ENCODE measurements at regions not wholly inside any gene's neighbourhood (a gene's known extent, or its start where the extent isn't known, plus 50 kb on each side); places are given as distances from the start of the nearest gene placed in this dataset.
A peak's percentile ranks its signal among the peaks of the same experiment; 100 is the strongest.

GRCh38 chr18:76647322-76647721 lies 152.3 kb upstream of the ZNF516 start:
- DNase-seq (ENCODE audit: low read depth in 4 of 4, low spot score in 3 of 4): no peak

- no peak for DNase-seq (ENCODE audit: low read depth in 4 of 4, low spot score in 3 of 4)
These were observed 149.5 kb upstream of the ZNF516 start for GRCh38 chr18:76644580-76644979.

DNA sequence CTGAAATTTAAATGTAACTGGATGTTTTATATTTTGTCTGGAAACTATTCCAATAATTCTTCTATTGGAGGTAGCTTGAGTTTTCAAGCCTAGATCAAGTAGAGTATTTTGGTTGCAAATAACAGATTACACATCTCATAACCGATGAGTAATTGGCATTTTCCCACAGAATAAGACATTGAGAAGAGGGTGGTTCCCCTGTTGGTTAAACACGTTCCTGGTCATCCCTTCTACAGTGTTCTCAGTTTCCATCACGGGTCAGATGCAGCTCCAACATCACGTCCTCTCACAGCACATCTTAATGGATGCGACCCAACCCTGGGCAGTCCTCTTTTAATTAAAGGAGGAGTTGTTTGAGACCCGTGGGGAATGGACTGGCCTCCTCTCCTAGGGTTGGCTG lies 149.0 kb upstream of the ZNF516 start:
- DNase-seq (ENCODE audit: low read depth in 4 of 4, low spot score in 3 of 4): no peak

DNA sequence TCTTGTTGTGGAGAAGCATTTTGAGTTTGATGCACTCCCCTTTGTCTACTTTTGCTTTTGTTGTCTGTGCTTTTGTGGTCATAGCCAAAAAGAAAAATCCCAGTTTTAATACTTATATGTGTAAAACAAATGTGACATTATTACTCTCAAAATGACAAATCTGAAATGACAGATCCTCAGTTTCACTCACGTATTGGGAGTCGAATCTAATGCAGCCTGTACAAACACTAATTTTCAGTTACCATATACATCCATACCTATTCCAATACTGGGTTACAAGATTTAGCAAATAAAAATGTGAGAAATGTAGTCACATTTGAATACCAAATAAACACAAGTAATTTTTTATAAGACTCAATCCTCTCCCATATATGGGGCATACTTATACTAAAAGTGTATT lies 148.2 kb upstream of the ZNF516 start:
- no peak for DNase-seq (ENCODE audit: low read depth in 4 of 4, low spot score in 3 of 4)

- DNase-seq (ENCODE audit: low read depth in 4 of 4, low spot score in 3 of 4): no peak
These were observed 145.4 kb upstream of the ZNF516 start for GRCh38 chr18:76640438-76640837.

- DNase-seq (ENCODE audit: low read depth in 4 of 4, low spot score in 3 of 4): no peak
These were observed 139.5 kb upstream of the ZNF516 start for GRCh38 chr18:76634564-76634963.

DNA sequence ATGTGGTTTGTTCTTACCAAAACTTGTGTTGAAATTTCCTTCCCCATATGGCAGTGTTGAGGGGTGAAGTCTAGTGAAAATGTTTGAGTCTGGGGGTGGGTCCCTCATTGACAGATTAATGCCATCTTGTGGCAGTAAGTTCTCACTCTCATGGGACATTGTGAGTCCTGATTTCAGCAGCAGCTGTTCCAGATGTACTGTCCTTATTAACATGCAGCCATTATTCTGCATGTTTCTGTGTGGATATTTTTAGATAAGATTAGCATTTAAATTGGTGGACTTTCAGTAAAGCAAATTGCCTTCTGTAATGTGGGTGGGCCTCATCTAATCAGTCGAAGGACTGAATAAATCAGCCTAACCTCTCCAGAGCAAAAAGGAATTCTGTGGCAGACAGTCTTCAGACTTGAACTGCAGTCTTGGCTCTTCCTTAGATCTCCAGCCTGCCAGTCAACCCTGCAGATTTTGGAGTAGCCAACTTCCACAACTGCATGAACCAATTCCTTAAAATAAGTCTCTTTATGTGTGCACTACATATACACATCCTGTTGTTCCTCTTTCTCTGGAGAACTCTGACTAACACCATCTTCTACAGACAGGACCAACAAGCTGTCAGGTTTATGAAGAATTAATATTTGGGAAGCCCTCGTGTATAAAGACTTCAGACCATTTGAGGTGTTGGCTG lies 138.7 kb upstream of the ZNF516 start:
- no peak for DNase-seq (ENCODE audit: low read depth in 4 of 4, low spot score in 3 of 4)

DNA sequence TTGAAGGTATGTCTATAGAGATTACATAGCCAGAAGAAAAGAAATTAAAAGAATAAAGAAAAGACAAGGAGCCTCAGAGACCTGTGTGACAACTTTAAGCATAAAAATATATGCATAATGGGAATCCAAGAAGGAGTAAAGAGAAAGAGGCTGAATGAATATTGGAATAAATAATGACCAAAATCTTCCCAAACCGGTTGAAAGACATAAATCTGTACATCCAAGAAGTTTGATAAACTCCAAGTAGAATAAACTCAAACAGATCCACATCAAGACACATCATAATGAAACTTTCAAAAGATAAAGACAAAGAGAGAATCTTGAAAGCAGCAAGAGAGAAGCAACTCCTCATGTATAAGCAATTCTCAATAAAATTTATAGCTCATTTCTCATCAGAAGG lies 132.4 kb upstream of the ZNF516 start:
- DNase-seq (ENCODE audit: low read depth in 4 of 4, low spot score in 3 of 4): no peak

GRCh38 chr18:76626991-76627390 lies 131.9 kb upstream of the ZNF516 start:
- no peak for DNase-seq (ENCODE audit: low read depth in 4 of 4, low spot score in 3 of 4)

DNA sequence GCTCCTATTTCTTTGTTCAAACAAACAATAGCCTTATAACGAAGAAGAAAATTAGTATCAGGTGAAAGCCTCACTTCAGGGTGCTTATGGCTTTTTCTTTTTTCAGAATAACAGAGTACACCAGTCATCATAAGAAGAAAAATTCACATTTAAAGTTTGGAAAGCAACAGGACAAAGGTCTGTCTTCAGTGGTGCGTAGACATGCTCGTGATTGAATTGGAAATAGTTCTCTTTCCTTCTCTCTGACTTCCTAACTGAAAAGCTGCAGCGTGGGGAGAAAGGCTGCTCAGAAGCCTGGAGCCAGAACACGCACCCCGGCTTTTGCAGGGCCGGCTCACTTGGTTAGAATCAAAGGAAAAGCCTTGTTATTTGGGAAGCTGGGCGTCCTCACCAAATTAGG lies 127.6 kb upstream of the ZNF516 start:
- DNase-seq (ENCODE audit: low read depth in 4 of 4, low spot score in 3 of 4): no peak

DNA sequence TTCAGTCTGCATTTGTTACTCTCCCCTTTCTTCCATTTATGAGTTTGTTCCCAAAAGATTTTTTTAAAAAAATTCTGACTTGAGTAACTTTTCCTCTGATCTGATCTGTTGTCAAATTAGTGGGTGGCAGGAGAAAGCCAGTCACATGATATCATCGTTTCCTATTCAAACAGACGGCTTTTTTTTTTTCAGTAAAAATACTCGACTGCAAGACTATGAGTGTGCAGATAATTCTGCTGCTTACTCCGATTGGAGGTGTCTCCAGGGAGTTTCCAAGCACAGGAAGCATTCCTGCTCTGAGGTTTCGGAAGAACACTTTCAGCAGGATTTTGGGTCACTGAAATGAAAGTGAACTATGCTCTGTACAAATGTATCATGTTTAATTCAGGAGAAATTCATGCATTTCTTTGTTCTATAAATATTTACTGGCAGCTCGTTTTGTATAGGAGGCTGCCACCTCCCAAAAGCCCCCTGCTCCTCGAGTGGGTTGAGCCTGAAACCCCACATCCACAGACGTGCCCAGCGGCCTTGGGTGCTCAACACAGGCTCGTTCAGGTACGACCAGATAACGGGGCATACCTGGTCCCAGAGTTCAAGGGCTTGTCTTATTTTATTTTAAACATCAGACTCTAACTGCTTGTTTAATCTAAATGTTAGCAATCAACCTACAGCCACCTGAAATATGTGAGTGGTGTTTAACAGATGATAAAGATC lies 126.9 kb upstream of the ZNF516 start:
- no peak for DNase-seq (ENCODE audit: low read depth in 4 of 4, low spot score in 3 of 4)

GRCh38 chr18:76621226-76621625 lies 126.2 kb upstream of the ZNF516 start:
- peak in 1 of 4 donors; percentile 41 for DNase-seq (ENCODE audit: low read depth in 4 of 4, low spot score in 3 of 4)

- DNase-seq (ENCODE audit: low read depth in 4 of 4, low spot score in 3 of 4): peak in 1 of 4 donors; percentile 69
These were observed 125.5 kb upstream of the ZNF516 start for GRCh38 chr18:76620321-76621170.

GRCh38 chr18:76619621-76620315 lies 124.7 kb upstream of the ZNF516 start:
- DNase-seq (ENCODE audit: low read depth in 4 of 4, low spot score in 3 of 4): peak; percentile 62 to 78 (median 72)

DNA sequence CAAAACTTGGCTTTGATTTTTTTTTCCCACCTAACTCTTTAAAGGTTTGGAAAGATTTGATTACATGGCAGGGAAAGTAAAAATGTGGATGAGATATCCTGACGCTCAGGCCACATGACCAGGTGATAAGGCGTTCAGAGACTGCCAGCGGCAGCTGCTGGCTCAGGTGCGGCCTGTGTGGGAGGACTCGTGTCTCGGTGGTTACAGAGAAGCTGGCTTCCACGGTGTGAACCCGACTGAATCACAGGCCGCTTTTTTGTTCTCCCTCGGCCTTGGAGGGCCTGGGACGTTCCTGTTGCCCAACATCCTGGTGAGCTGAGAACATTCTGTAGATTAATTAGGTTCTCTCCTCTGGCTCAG lies 124.2 kb upstream of the ZNF516 start:
- DNase-seq (ENCODE audit: low read depth in 4 of 4, low spot score in 3 of 4): peak in 1 of 4 donors; percentile 51

DNA sequence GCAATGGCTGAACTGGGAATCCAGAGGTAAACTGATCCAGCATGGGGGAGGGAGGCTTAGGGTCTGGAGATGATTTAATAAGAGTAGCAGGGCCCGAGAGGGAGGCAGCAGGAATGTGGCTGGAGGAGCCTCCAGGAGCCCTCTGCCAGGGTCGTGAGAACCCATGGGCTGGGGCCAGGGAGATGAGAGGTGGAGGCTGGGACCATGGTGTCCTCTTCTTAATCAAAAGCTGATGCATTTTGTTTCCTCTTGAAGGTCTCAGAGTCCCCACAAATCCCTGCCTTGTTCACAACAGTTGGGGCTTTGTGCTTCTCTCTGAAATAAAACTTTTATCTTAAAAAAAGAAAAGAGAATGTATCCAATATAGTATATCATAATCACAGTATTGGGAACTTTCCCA lies 123.7 kb upstream of the ZNF516 start:
- DNase-seq (ENCODE audit: low read depth in 4 of 4, low spot score in 3 of 4): no peak

- no peak for DNase-seq (ENCODE audit: low read depth in 4 of 4, low spot score in 3 of 4)
These were observed 121.3 kb upstream of the ZNF516 start for GRCh38 chr18:76616373-76616772.

- no peak for DNase-seq (ENCODE audit: low read depth in 4 of 4, low spot score in 3 of 4)
These were observed 120.2 kb upstream of the ZNF516 start for GRCh38 chr18:76615065-76615733.

DNA sequence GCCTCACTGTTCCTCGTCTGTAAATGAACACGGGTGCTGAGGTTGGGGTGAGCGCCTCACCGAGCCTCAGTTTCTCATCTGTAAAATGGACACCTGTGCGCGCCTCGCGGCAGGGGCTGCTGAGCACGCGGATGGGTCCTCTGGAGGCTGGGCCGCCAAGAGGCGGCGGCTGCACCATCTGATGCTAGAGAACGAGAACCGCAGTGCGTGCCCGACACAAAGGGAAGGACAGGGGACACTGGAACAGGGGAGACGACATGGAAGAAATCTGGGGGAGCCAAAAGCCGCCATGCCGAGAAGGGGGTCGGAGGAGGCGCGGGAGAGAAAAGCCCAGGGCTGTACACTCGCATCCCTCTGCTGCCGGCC lies 118.7 kb upstream of the ZNF516 start:
- no peak for DNase-seq (ENCODE audit: low read depth in 4 of 4, low spot score in 3 of 4)

DNA sequence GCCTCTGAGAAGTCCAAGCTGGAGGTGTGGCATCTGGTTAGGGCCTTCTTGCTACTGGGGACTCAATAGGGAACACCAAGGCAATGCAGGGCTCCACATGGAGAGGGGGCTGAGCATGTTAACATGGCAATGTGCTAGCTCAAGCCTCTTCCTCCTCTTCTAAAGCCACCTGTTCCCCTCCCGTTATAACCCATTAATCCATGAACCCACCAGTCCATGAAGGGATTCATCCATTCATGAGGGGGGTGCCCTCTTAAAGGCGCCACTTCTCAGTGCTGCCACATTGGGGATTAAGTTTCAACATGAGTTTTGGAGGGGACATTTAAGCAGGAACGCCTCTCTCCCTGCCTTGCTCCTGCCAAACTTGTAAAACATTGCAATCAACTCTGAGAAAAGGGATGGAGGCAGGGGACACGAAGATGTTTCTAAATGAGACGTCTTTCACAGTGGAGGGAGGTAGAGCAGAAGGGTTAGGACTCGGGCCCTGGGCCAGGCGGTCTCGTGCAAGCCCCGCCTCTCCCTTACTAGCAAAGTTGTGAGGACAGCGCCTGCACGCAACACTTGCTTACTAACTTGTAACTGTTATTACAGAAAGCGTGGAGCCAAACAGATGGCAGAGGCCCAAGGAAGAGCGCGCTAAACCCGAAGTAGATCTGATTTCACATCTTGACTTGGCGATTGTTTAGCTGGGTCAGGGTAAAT lies 118.2 kb upstream of the ZNF516 start:
- no peak for DNase-seq (ENCODE audit: low read depth in 4 of 4, low spot score in 3 of 4)
